GM19452 (cell line): ENCODE measurements at regions not wholly inside any gene's neighbourhood (a gene's known extent, or its start where the extent isn't known, plus 50 kb on each side); places are given as distances from the start of the nearest gene placed in this dataset.
"Not testable (repeated sequence)": the region's sequence is repeated elsewhere in the genome, so short reads cannot be mapped to it uniquely, and the experiment has no call there.

Source experiments
- ATAC-seq: cut with Tn5 transposase; IDR thresholded peaks from one replicate; pipeline ENCODE4 v1.9.1; 2021; ENCODE audit not compliant: unreplicated experiment

DNA sequence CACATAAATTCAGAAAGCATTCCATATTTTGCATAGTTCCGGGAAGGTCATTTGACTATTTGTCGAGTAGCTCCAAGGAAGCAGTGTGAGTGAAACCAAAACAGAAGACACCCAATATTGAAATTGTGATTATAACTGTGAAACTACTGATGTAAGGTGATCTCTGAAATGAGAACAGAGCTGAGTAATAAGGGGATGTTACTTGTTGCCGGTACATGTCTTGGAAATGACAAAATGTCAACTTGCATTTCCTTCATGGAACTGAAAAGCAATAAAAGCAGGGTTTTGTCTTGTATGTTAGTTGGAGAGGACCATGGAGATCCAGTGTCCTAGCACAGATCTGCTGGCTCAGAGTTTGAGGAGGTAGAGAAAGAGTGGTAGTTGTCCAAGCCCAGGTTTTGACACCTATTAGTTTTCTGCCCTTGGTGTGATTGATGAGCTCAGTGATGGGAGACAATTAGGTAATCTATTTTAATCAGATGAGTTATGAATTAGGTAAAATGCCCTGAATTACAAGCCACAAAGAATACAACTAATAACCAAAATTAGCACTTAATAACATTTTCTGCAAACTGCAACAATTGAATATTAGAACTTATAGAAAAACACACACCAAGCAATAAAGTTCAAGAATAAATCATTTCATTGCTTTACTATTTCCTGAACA is 58.7 kb upstream of the ZNF519 start:
- ATAC-seq, result peak; percentile 95

DNA sequence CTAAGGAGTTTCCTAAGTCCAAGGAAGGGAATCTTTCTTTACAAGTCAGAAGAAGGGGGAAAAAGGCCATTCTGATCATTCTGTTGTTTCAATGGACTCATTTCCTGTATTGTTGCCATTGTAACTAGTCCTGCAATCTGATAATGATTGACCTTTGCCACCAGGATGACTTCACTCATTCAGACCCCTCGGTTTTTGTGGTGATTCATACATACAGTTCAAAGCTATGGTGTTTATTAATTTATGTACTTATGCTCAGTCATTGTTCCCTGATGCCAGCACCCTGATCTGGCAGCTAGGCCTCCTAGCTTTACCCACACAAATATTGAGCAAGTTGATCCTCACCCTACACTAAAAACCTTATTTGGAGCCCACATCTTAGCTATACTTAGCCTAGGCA is 57.6 kb upstream of the ZNF519 start:
- ATAC-seq, result no peak

DNA sequence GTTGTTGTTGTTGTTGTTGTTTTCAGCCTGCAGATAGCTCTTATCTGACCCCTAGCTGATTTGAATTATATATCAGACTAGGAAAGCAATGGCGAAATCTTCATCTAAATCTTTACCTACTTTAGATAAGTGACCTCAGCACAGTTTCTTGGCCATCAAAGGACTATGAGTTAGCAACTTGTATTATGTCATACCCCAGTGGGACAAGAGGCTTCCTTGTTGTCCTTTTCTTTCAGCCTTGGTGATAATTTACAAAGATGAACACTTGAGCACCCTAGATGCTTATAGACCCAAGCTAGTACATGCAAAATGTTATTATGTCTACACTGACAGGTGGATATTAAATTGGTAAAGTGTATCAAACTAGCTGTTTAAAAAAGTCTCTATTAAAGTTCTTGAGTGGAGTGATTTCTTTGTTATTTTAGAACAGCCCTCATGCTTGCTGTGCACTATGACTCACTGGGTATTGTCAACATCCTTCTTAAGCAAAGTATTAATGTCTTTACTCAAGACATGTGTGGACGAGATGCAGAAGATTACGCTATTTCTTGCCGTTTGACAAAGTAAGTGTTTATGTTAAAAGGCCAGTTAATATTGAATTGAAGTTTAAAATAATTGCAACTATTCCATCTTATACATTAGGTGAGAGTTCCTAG is 56.6 kb upstream of the ZNF519 start:
- ATAC-seq, result not testable (repeated sequence)
